Spleen (tissue), 11 donors: ENCODE measurements at regions not wholly inside any gene's neighbourhood (a gene's known extent, or its start where the extent isn't known, plus 50 kb on each side); places are given as distances from the start of the nearest gene placed in this dataset.

ENCODE experiments used
- DNase-seq: peaks from one replicate; pipeline ENCODE4 v3.0.0-alpha.2; 2020
- H3K27ac ChIP-seq, 8 donors: fragments of 200-600 bp; sonication (generic) in 7 of 8; 1 replicate in 4 of 8; 2 replicates in 4 of 8; pipeline versions ENCODE4 v1.5.0 to v1.8.0; 2016 to 2021; ENCODE audit warnings: inconsistent platforms in 4 of 8, mild to moderate bottlenecking in 4 of 8, moderate library complexity in 1 of 8
- H3K27me3 ChIP-seq, 7 donors: fragments of 200-600 bp; sonication (generic) in 6 of 7; replicated peaks in 1 of 7; 1 replicate in 4 of 7; 2 replicates in 3 of 7; pipeline versions ENCODE4 v1.5.0 to v1.8.0; 2016 to 2021; ENCODE audit warnings: inconsistent platforms in 3 of 7, mild to moderate bottlenecking in 1 of 7
- H3K36me3 ChIP-seq, 6 donors: fragments of 200-600 bp; sonication (generic) in 5 of 6; 1 replicate in 4 of 6; 2 replicates in 2 of 6; pipeline versions ENCODE4 v1.5.0 to v1.8.0; 2016 to 2021; ENCODE audit warnings: inconsistent platforms in 2 of 6
- H3K4me1 ChIP-seq, 6 donors: fragments of 200-600 bp; sonication (generic) in 5 of 6; 1 replicate in 3 of 6; 2 replicates in 3 of 6; pipeline versions ENCODE4 v1.5.0 to v1.8.0; 2016 to 2021; ENCODE audit warnings: inconsistent platforms in 3 of 6
- H3K4me3 ChIP-seq, 8 donors: fragments of 200-600 bp; sonication (generic) in 7 of 8; 1 replicate in 4 of 8; 2 replicates in 4 of 8; pipeline versions ENCODE4 v1.5.0 to v1.8.0; 2016 to 2021; ENCODE audit warnings: inconsistent platforms in 4 of 8, mild to moderate bottlenecking in 4 of 8, moderate library complexity in 2 of 8
- H3K9me3 ChIP-seq, 8 donors: fragments of 200-600 bp; sonication (generic) in 7 of 8; 1 replicate in 4 of 8; 2 replicates in 4 of 8; pipeline versions ENCODE4 v1.5.0 to v1.8.0; 2016 to 2021; ENCODE audit warnings: inconsistent platforms in 4 of 8
- POLR2A ChIP-seq, 3 donors: fragments of 450-650 bp; IDR thresholded peaks; one replicate each; pipeline ENCODE4 v1.5.1; 2017; ENCODE audit warnings: antibody characterized with exemption in 3 of 3, mild to moderate bottlenecking in 1 of 3
- POLR2AphosphoS5 ChIP-seq, 3 donors: sonication (generic); formaldehyde crosslinking; IDR thresholded peaks; one replicate each; pipeline ENCODE4 v1.5.1; 2017; ENCODE audit warnings: antibody characterized with exemption in 3 of 3
- WGBS, 5 donors: extraction: QIAGEN DNeasy Blood & Tissue Kit in 3 of 5; methylation state at CpG; one replicate each; pipeline versions ENCODE4 v1.1.5 to v1.1.7; 2013 to 2018; 5-methylcytosine and 5-hydroxymethylcytosine counted together
- intact Hi-C: fragments of 100-400 bp; cut with DNase I; formaldehyde crosslinking; loops from one replicate; pipeline ENCODE4 v1.15.0; 2023; ENCODE audit warnings: low total_unique reads
- TF ChIP-seq, protein P1 (sequence below), 11 experiments: fragments of 200-600 bp in 7 of 11; fragments of 450-650 bp in 4 of 11; sonication (generic) in 4 of 11; IDR thresholded peaks in 8 of 11; conservative IDR thresholded peaks in 3 of 11; 1 replicate in 7 of 11; 2 replicates in 4 of 11; pipeline versions ENCODE4 v1.4.0 to v1.8.0; 2016 to 2021; ENCODE audit warnings: antibody characterized with exemption in 11 of 11, inconsistent platforms in 4 of 11, mild to moderate bottlenecking in 1 of 11
- donor health status: healthy with polysubstance abuse.
- donor health status: DM: no; HTN: no; CAD: no; lungs with moderate emphysema.
- donor health status: DM: no; HTN: no; CAD: no.
- donor health status: Bipolar disorder and iron deficiency.
- donor health status: healthy.
- donor health status: DM: no; HTN: no; CAD: no.
- donor health status: DM: yes; HTN: yes; CAD: no.

DNA sequence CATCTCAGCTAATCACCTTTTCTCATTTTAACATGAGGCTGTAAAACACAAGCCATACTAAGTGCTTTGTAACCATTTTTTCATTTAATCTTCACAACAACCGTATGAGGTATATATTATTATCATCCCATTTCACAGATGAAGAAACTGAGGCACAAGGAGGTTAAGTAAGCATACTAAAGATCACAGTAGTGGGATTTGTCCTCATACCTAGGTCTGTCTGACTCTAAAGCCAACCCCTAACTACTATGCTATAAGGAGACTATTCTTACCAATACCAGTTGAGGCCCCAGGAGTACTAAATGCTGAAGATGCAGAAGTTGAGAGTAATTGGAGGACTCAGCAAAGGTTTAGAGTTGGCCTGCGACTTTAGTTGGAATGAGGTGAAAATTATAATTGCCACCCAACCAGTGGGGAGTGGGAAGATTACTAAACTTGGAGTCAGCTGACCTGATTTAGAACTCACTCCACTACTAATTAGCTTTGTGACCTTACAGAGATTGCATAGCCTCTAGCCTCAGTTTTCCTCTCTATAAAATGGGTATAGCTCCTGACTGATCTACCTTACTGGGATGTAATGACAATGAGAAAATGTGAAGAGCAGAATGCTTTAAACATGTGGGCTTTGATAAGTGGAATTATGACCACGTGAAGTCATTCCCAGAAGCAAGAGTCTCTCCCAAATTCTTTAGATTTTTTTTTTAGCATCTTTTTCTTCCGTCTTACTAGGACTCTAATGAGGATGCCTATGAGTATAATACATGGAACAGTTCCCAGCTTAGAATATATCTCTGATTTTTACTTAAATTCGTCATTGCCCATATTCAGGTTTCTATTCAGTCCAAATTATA lies 85.8 kb upstream of the IPO9 start:
- no peak overlapping the region for H3K27ac ChIP-seq
- H3K27me3 ChIP-seq, result peaks cover 0 to 27% (median 5%) of the 10 kb centered on the region in 7 donors
- intact Hi-C loops, result no loop called here
- TF ChIP-seq POLR2A (IDR thresholded peaks at IDR 0.05), result no peak
- no peak for TF ChIP-seq POLR2AphosphoS5 (IDR thresholded peaks at IDR 0.05)
- TF ChIP-seq, protein P1, sequence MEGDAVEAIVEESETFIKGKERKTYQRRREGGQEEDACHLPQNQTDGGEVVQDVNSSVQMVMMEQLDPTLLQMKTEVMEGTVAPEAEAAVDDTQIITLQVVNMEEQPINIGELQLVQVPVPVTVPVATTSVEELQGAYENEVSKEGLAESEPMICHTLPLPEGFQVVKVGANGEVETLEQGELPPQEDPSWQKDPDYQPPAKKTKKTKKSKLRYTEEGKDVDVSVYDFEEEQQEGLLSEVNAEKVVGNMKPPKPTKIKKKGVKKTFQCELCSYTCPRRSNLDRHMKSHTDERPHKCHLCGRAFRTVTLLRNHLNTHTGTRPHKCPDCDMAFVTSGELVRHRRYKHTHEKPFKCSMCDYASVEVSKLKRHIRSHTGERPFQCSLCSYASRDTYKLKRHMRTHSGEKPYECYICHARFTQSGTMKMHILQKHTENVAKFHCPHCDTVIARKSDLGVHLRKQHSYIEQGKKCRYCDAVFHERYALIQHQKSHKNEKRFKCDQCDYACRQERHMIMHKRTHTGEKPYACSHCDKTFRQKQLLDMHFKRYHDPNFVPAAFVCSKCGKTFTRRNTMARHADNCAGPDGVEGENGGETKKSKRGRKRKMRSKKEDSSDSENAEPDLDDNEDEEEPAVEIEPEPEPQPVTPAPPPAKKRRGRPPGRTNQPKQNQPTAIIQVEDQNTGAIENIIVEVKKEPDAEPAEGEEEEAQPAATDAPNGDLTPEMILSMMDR (IDR thresholded peaks at IDR 0.05 in 8 of 11, conservative IDR thresholded peaks at IDR 0.05 in 3 of 11), result no peak
- no peaks in the 10 kb centered on the region for H3K9me3 ChIP-seq
- WGBS, 5 donors, result 87 to 94% (median 89%) methylated on average over 5 of the region's 5 CpGs
- no peaks in the 10 kb centered on the region for H3K36me3 ChIP-seq
- peaks cover 0 to 33% (median 26%) of the 10 kb centered on the region in 6 donors for H3K4me1 ChIP-seq
- no peak overlapping the region for H3K4me3 ChIP-seq
- DNase-seq, result no peak

GRCh38 chr1:201745023-201745422 lies 83.9 kb upstream of the IPO9 start:
- intact Hi-C loops, result no loop called here
- Histone ChIP-seq H3K9me3 (no peaks in the 10 kb centered on the region), H3K27ac (no peak overlapping the region), H3K36me3 (no peaks in the 10 kb centered on the region), H3K4me3 (no peak overlapping the region), H3K27me3 (peaks cover 0 to 12% (median 0%) of the 10 kb centered on the region in 7 donors), H3K4me1 (peaks cover 0 to 29% (median 14%) of the 10 kb centered on the region in 6 donors)
- DNase-seq, result no peak
- 69 to 83% (median 77%) methylated on average over 3 of the region's 3 CpGs for WGBS, 5 donors
- TF ChIP-seq, protein P1 (IDR thresholded peaks at IDR 0.05 in 8 of 11, conservative IDR thresholded peaks at IDR 0.05 in 3 of 11), result no peak
- TF ChIP-seq POLR2AphosphoS5 (IDR thresholded peaks at IDR 0.05) (no peak), POLR2A (IDR thresholded peaks at IDR 0.05) (no peak)

DNA sequence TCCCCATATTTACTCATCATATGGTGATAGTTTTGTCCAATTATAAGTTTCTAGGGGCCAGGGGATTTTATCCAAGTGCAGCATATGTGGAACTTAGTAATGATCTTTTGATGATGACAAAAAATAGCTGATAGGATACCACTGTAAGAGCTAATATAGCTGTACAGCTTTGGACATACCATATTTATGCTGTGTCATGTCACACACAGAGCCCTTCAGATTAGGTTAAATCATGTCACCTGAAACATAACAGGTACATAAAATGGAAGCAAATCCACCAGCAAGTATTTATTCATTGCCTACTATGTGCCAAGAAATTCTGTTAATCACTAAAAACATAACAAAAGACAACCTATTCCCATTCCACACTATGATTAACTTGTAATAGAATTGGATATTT lies 82.8 kb upstream of the IPO9 start:
- Histone ChIP-seq H3K9me3 (no peaks in the 10 kb centered on the region), H3K27me3 (peaks cover 0 to under 1% (median 0%) of the 10 kb centered on the region in 7 donors), H3K36me3 (no peaks in the 10 kb centered on the region), H3K4me1 (peaks cover 0 to 28% (median 7%) of the 10 kb centered on the region in 6 donors), H3K27ac (no peak overlapping the region), H3K4me3 (no peak overlapping the region)
- TF ChIP-seq POLR2A (IDR thresholded peaks at IDR 0.05) (no peak), POLR2AphosphoS5 (IDR thresholded peaks at IDR 0.05) (no peak)
- TF ChIP-seq, protein P1 (IDR thresholded peaks at IDR 0.05 in 8 of 11, conservative IDR thresholded peaks at IDR 0.05 in 3 of 11), result no peak
- no peak for DNase-seq
- intact Hi-C loops, result no loop called here

GRCh38 chr1:201747261-201747660 lies 81.7 kb upstream of the IPO9 start:
- Histone ChIP-seq H3K4me1 (peaks cover 0 to 30% (median 5%) of the 10 kb centered on the region in 6 donors), H3K4me3 (no peak overlapping the region), H3K27ac (no peak overlapping the region), H3K27me3 (no peaks in the 10 kb centered on the region), H3K36me3 (no peaks in the 10 kb centered on the region), H3K9me3 (no peaks in the 10 kb centered on the region)
- intact Hi-C loops, result no loop called here
- no peak for DNase-seq
- TF ChIP-seq POLR2AphosphoS5 (IDR thresholded peaks at IDR 0.05) (no peak), POLR2A (IDR thresholded peaks at IDR 0.05) (no peak)
- TF ChIP-seq, protein P1 (IDR thresholded peaks at IDR 0.05 in 8 of 11, conservative IDR thresholded peaks at IDR 0.05 in 3 of 11), result no peak
- whole genome bisulfite sequencing, 5 donors, result 83 to 93% (median 86%) methylated on average over 5 of the region's 5 CpGs
